ENCODE measurements at regions not wholly inside any gene's neighbourhood (a gene's known extent, or its start where the extent isn't known, plus 50 kb on each side); places are given as distances from the start of the nearest gene placed in this dataset.

DNA sequence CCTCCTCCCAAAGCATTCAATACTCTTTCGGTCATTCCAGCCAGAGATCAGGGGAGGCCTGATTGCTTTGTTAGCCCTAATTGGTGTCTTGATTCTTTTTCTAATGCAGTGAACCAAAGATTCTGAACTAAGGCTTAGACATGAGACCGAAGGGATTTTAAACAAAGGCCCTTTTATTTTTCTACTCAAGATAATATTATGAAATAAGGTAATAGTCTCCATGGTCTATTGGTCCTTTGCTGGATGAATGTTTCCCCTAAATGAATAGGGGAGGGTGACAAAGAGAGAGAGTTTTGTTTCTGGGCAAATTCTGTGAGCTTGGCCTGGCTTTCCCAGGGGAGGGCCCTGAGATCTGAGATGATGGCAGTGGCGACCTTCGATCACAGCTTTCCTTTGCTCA is 449.1 kb downstream of the TYW1 start:
- H3K9me3 ChIP-seq (ENCODE audit: low read depth, low read length, poor library complexity, severe bottlenecking) = no peaks in the 10 kb centered on the region
- no peak for TF ChIP-seq EZH2 (IDR thresholded peaks at IDR 0.05; ENCODE audit: borderline replicate concordance, low read depth, low read length, poor library complexity, severe bottlenecking)
- TF ChIP-seq, protein P1, sequence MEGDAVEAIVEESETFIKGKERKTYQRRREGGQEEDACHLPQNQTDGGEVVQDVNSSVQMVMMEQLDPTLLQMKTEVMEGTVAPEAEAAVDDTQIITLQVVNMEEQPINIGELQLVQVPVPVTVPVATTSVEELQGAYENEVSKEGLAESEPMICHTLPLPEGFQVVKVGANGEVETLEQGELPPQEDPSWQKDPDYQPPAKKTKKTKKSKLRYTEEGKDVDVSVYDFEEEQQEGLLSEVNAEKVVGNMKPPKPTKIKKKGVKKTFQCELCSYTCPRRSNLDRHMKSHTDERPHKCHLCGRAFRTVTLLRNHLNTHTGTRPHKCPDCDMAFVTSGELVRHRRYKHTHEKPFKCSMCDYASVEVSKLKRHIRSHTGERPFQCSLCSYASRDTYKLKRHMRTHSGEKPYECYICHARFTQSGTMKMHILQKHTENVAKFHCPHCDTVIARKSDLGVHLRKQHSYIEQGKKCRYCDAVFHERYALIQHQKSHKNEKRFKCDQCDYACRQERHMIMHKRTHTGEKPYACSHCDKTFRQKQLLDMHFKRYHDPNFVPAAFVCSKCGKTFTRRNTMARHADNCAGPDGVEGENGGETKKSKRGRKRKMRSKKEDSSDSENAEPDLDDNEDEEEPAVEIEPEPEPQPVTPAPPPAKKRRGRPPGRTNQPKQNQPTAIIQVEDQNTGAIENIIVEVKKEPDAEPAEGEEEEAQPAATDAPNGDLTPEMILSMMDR (conservative IDR thresholded peaks at IDR 0.05; ENCODE audit: low read depth, low read length) = no peak
- CTCF ChIA-PET = no interaction called here
- POLR2A ChIA-PET (ENCODE audit: low non-redundant PET) = interaction anchor here (0.6 kb wide), 1 partner anchor 354 kb away, joined by 4 read pairs; no protein-coding TSS in a partner anchor
- intact Hi-C loops (cut with micrococcal nuclease; ENCODE audit: unreplicated experiment) = no loop called here
- H3K27me3 ChIP-seq (replicated peaks; ENCODE audit: insufficient read depth, low read depth, low read length, poor library complexity) = no peaks in the 10 kb centered on the region
- BruUV-seq (replicated peaks) = no TSS peak
- no peak overlapping the region for H3K4me3 ChIP-seq (ENCODE audit: low read depth, low read length, poor library complexity, severe bottlenecking)
- H3K4me1 ChIP-seq (ENCODE audit: insufficient read depth, low read length, poor library complexity, severe bottlenecking) = no peaks in the 10 kb centered on the region
- H3K27ac ChIP-seq (ENCODE audit: low read depth, low read length, poor library complexity, severe bottlenecking) = no peak overlapping the region
- DNase-seq (ENCODE audit: low spot score) = no peak
- no peaks in the 10 kb centered on the region for H3K36me3 ChIP-seq (ENCODE audit: insufficient read depth, low read length, poor library complexity, severe bottlenecking)

DNA sequence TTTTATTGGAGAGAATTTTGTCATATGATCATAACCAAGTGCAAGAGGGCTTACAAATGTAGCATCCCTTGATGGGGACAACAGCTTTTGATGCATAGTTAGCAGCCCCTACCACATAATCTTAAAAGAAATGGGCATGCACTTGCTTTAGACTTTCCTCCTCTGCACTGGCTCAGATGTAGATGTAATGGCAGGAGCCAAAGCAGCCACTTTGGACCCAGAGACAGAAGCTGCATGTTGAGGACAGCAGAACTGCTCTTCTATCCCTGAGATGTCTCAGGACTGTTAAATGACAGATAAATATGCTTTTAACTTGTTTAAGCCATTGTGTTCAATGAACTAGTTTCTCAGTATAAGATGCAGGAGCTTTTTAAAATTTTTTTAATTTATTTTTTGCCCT is 450.7 kb downstream of the TYW1 start:
- Histone ChIP-seq H3K4me3 (ENCODE audit: low read depth, low read length, poor library complexity, severe bottlenecking) (no peak overlapping the region), H3K27me3 (replicated peaks; ENCODE audit: insufficient read depth, low read depth, low read length, poor library complexity) (no peaks in the 10 kb centered on the region), H3K9me3 (ENCODE audit: low read depth, low read length, poor library complexity, severe bottlenecking) (no peaks in the 10 kb centered on the region), H3K27ac (ENCODE audit: low read depth, low read length, poor library complexity, severe bottlenecking) (no peak overlapping the region), H3K36me3 (ENCODE audit: insufficient read depth, low read length, poor library complexity, severe bottlenecking) (no peaks in the 10 kb centered on the region), H3K4me1 (ENCODE audit: insufficient read depth, low read length, poor library complexity, severe bottlenecking) (no peaks in the 10 kb centered on the region)
- BruUV-seq (replicated peaks) = no TSS peak
- intact Hi-C loops (cut with micrococcal nuclease; ENCODE audit: unreplicated experiment) = no loop called here
- CTCF ChIA-PET = no interaction called here
- DNase-seq (ENCODE audit: low spot score) = no peak
- POLR2A ChIA-PET (ENCODE audit: low non-redundant PET) = no interaction called here
- TF ChIP-seq, protein P1 (conservative IDR thresholded peaks at IDR 0.05; ENCODE audit: low read depth, low read length) = no peak
- TF ChIP-seq EZH2 (IDR thresholded peaks at IDR 0.05; ENCODE audit: borderline replicate concordance, low read depth, low read length, poor library complexity, severe bottlenecking) = no peak

DNA sequence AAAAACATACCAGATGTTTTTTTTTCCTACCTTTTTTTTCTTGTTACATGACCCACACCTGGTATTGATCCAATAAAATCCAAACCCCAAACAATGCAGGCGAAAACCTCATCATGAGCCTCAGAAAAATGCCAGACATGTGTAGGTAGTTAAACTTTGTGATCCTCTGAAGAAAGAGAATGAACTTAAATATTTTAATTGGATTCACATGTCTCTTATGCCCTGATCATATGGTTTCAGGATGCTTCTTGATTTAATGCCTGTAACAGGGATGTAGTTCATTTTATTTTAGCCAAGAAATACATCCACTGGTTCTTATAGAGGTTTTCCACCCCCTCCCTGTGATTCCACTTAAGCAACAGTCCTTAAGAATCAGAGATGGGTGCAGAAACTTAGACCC is 451.6 kb downstream of the TYW1 start:
- H3K4me3 ChIP-seq (ENCODE audit: low read depth, low read length, poor library complexity, severe bottlenecking) = no peak overlapping the region
- H3K9me3 ChIP-seq (ENCODE audit: low read depth, low read length, poor library complexity, severe bottlenecking) = no peaks in the 10 kb centered on the region
- no TSS peak for BruUV-seq (replicated peaks)
- H3K27ac ChIP-seq (ENCODE audit: low read depth, low read length, poor library complexity, severe bottlenecking) = no peak overlapping the region
- DNase-seq (ENCODE audit: low spot score) = no peak
- ChIA-PET POLR2A (ENCODE audit: low non-redundant PET) (no interaction called here), CTCF (no interaction called here)
- intact Hi-C loops (cut with micrococcal nuclease; ENCODE audit: unreplicated experiment) = no loop called here
- H3K27me3 ChIP-seq (replicated peaks; ENCODE audit: insufficient read depth, low read depth, low read length, poor library complexity) = no peaks in the 10 kb centered on the region
- TF ChIP-seq, protein P1 (conservative IDR thresholded peaks at IDR 0.05; ENCODE audit: low read depth, low read length) = no peak
- TF ChIP-seq EZH2 (IDR thresholded peaks at IDR 0.05; ENCODE audit: borderline replicate concordance, low read depth, low read length, poor library complexity, severe bottlenecking) = no peak
- no peaks in the 10 kb centered on the region for H3K36me3 ChIP-seq (ENCODE audit: insufficient read depth, low read length, poor library complexity, severe bottlenecking)
- no peaks in the 10 kb centered on the region for H3K4me1 ChIP-seq (ENCODE audit: insufficient read depth, low read length, poor library complexity, severe bottlenecking)

Data from A673 (cell line).